ENCODE measurements at regions not wholly inside any gene's neighbourhood (a gene's known extent, or its start where the extent isn't known, plus 50 kb on each side); places are given as distances from the start of the nearest gene placed in this dataset.

DNA sequence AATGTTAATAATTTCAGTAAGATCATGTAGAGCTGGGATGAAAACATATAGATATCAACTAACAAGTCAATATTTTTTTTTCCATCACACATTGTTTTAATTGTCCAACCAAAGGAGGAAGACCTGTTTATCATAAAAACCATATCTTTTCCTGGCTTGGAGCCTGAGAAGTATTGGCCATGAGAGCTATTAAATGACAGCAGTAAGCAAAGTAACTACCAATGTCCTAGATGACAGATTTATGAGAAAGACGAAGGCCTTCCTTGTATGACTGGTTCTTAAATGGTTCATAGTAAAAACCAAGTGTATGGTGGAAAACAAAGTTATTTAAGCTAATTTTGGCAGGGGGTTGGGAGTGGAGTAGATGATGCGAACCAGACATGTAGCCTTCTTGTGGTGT lies 1147.1 kb upstream of the TENM4 start:
- 80 to 88% (median 87%) methylated on average over 2 of the region's 2 CpGs for WGBS, 3 donors
- peaks cover 1% of the 10 kb centered on the region for H3K4me1 ChIP-seq (ENCODE audit: insufficient read depth)

GRCh38 chr11:80586464-80586863 lies 1145.6 kb upstream of the TENM4 start:
- no peak for DNase-seq
- H3K27me3 ChIP-seq = no peaks in the 10 kb centered on the region
- H3K4me3 ChIP-seq = no peak overlapping the region
- H3K9me3 ChIP-seq = no peaks in the 10 kb centered on the region
- WGBS, 3 donors = 93 to 96% (median 95%) methylated on average over 1 of the region's 1 CpG
- peaks cover 1% of the 10 kb centered on the region for H3K4me1 ChIP-seq (ENCODE audit: insufficient read depth)
- H3K36me3 ChIP-seq = no peaks in the 10 kb centered on the region
- TF ChIP-seq, protein P1, sequence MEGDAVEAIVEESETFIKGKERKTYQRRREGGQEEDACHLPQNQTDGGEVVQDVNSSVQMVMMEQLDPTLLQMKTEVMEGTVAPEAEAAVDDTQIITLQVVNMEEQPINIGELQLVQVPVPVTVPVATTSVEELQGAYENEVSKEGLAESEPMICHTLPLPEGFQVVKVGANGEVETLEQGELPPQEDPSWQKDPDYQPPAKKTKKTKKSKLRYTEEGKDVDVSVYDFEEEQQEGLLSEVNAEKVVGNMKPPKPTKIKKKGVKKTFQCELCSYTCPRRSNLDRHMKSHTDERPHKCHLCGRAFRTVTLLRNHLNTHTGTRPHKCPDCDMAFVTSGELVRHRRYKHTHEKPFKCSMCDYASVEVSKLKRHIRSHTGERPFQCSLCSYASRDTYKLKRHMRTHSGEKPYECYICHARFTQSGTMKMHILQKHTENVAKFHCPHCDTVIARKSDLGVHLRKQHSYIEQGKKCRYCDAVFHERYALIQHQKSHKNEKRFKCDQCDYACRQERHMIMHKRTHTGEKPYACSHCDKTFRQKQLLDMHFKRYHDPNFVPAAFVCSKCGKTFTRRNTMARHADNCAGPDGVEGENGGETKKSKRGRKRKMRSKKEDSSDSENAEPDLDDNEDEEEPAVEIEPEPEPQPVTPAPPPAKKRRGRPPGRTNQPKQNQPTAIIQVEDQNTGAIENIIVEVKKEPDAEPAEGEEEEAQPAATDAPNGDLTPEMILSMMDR (IDR thresholded peaks at IDR 0.05) = no peak
- TF ChIP-seq POLR2A (IDR thresholded peaks at IDR 0.05) (no peak), EP300 (IDR thresholded peaks at IDR 0.05) (no peak)
- H3K27ac ChIP-seq = no peak overlapping the region
- intact Hi-C loops (cut with DNase I) = no loop called here

More for the DNA sequence above, 1147.1 kb upstream of the TENM4 start:
- H3K36me3 ChIP-seq = no peaks in the 10 kb centered on the region
- intact Hi-C loops (cut with DNase I) = no loop called here
- no peak overlapping the region for H3K4me3 ChIP-seq
- DNase-seq = no peak
- TF ChIP-seq, protein P1 (IDR thresholded peaks at IDR 0.05) = no peak
- TF ChIP-seq POLR2A (IDR thresholded peaks at IDR 0.05) (no peak), EP300 (IDR thresholded peaks at IDR 0.05) (no peak)
- no peaks in the 10 kb centered on the region for H3K27me3 ChIP-seq
- H3K9me3 ChIP-seq = no peaks in the 10 kb centered on the region
- H3K27ac ChIP-seq = no peak overlapping the region

DNA sequence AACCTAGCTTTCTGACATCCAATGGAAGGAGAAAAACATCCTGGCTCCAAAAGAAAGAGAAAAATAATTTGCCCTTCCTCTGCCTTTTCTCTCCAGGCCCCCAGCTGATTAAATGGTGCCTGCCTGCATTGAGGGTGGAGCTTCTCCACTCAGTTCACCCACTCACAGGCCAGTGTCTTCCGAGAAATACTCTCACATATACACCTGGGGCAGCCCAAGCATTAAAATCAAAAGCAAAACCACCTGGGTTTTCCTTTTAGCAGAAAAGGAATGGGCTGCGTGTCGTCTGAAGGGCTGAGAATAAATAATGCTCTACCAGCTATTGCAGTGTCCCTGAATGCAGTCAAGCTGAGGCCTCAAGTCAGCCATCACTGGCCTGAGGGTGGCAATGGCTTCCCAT lies 1143.8 kb upstream of the TENM4 start:
- TF ChIP-seq EP300 (IDR thresholded peaks at IDR 0.05) (no peak), POLR2A (IDR thresholded peaks at IDR 0.05) (no peak)
- TF ChIP-seq, protein P1 (IDR thresholded peaks at IDR 0.05) = no peak
- Histone ChIP-seq H3K4me3 (no peak overlapping the region), H3K27me3 (no peaks in the 10 kb centered on the region), H3K9me3 (no peaks in the 10 kb centered on the region), H3K4me1 (ENCODE audit: insufficient read depth) (peaks cover 1% of the 10 kb centered on the region), H3K27ac (peak overlapping the region in 1 of 2 donors; percentile 18), H3K36me3 (no peaks in the 10 kb centered on the region)
- 95 to 99% (median 97%) methylated on average over 3 of the region's 3 CpGs for WGBS, 3 donors
- intact Hi-C loops (cut with DNase I) = no loop called here
- DNase-seq = no peak

DNA sequence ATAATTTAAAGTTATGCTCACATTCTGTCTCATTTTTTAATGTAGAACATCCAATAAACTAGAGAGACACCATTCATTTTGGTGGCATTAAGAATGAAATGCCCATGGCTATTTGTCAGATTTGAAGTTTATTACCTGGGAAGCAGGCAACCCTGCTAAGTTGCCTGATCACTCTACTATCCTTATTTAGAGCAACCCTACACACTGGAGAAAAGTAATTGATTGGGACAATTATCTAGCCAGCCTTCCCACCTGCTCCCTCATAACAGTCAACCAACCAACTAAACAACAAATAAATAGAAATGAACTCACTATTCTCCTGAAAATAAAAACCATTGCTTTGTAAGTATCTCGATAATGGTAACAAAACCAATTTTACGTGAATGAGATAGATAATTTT lies 1129.0 kb upstream of the TENM4 start:
- intact Hi-C loops (cut with DNase I) = no loop called here
- Histone ChIP-seq H3K27me3 (no peaks in the 10 kb centered on the region), H3K4me3 (no peak overlapping the region), H3K27ac (no peak overlapping the region), H3K4me1 (ENCODE audit: insufficient read depth) (no peaks in the 10 kb centered on the region), H3K9me3 (no peaks in the 10 kb centered on the region), H3K36me3 (no peaks in the 10 kb centered on the region)
- 88 to 93% (median 91%) methylated on average over 2 of the region's 2 CpGs for WGBS, 3 donors
- TF ChIP-seq, protein P1 (IDR thresholded peaks at IDR 0.05) = no peak
- TF ChIP-seq EP300 (IDR thresholded peaks at IDR 0.05) (no peak), POLR2A (IDR thresholded peaks at IDR 0.05) (no peak)
- no peak for DNase-seq
